A673 (cell line): ENCODE measurements at regions not wholly inside any gene's neighbourhood (a gene's known extent, or its start where the extent isn't known, plus 50 kb on each side); places are given as distances from the start of the nearest gene placed in this dataset.

ENCODE experiments used
- BruUV-seq: library from RNA; stranded (reverse); fragments of 400-500 nt; replicated peaks from 2 replicates; lab custom pipeline; 2021; lab: Mats Ljungman, UMichigan
- CTCF ChIA-PET: fragments of 300-600 bp; sonication (Branson Sonifier 250); formaldehyde crosslinking; loops from one replicate; lab custom pipeline; 2022; ENCODE audit warnings: antibody characterized with exemption; lab: Charles Lee
- POLR2A ChIA-PET: fragments of 300-600 bp; sonication (Branson Sonifier 250); formaldehyde crosslinking; loops from one replicate; lab custom pipeline; 2022; ENCODE audit warnings: antibody characterized with exemption; ENCODE audit not compliant: low non-redundant PET; lab: Charles Lee
- DNase-seq: peaks from one replicate; pipeline ENCODE4 v3.0.0-alpha.2; 2015; ENCODE audit warnings: low spot score
- H3K27ac ChIP-seq: fragments of 200-600 bp; sonication (generic); 2 replicates; pipeline ENCODE4 v1.5.1; 2016; ENCODE audit warnings: mixed run types, low read depth, mild to moderate bottlenecking, mixed read lengths, antibody characterized with exemption, low read length; ENCODE audit not compliant: poor library complexity, severe bottlenecking
- H3K27me3 ChIP-seq: fragments of 200-600 bp; sonication (generic); replicated peaks from 2 replicates; pipeline ENCODE4 v1.6.1; 2017; ENCODE audit warnings: mixed run types, low read depth, mild to moderate bottlenecking, mixed read lengths, antibody characterized with exemption, low read length; ENCODE audit not compliant: insufficient read depth, poor library complexity
- H3K36me3 ChIP-seq: fragments of 200-600 bp; sonication (generic); 2 replicates; pipeline ENCODE4 v1.6.1; 2016; ENCODE audit warnings: mixed run types, mild to moderate bottlenecking, mixed read lengths, antibody characterized with exemption, low read length; ENCODE audit not compliant: insufficient read depth, poor library complexity, severe bottlenecking
- H3K4me1 ChIP-seq: fragments of 200-600 bp; sonication (generic); 2 replicates; pipeline ENCODE4 v1.6.1; 2017; ENCODE audit warnings: mixed run types, mild to moderate bottlenecking, mixed read lengths, antibody characterized with exemption, low read length; ENCODE audit not compliant: insufficient read depth, poor library complexity, severe bottlenecking
- H3K4me3 ChIP-seq: fragments of 200-600 bp; sonication (generic); 2 replicates; pipeline ENCODE4 v1.5.1; 2016; ENCODE audit warnings: low read depth, mixed run types, mild to moderate bottlenecking, mixed read lengths, low read length; ENCODE audit not compliant: poor library complexity, severe bottlenecking
- H3K9me3 ChIP-seq: fragments of 200-600 bp; sonication (generic); 2 replicates; pipeline ENCODE4 v1.6.1; 2016; ENCODE audit warnings: mixed run types, low read depth, mild to moderate bottlenecking, mixed read lengths, antibody characterized with exemption, low read length; ENCODE audit not compliant: poor library complexity, severe bottlenecking
- EZH2 ChIP-seq: fragments of 200-600 bp; sonication (generic); IDR thresholded peaks from 2 replicates; pipeline ENCODE4 v1.6.1; 2017; ENCODE audit warnings: borderline replicate concordance, low read depth, mild to moderate bottlenecking, mixed read lengths, antibody characterized with exemption, low read length; ENCODE audit not compliant: poor library complexity, severe bottlenecking
- intact Hi-C: fragments of 100-400 bp; cut with micrococcal nuclease; formaldehyde crosslinking; loops from one replicate; pipeline ENCODE4 v1.10.0; 2022; ENCODE audit not compliant: unreplicated experiment
- TF ChIP-seq, protein P1 (sequence below): fragments of 300-800, 200-600 bp; sonication (generic); conservative IDR thresholded peaks from 2 replicates; pipeline ENCODE4 v1.5.1; 2017; ENCODE audit warnings: low read depth, mild to moderate bottlenecking, antibody characterized with exemption, low read length, moderate library complexity, mixed read lengths

- no peak for TF ChIP-seq EZH2
- TF ChIP-seq, protein P1, sequence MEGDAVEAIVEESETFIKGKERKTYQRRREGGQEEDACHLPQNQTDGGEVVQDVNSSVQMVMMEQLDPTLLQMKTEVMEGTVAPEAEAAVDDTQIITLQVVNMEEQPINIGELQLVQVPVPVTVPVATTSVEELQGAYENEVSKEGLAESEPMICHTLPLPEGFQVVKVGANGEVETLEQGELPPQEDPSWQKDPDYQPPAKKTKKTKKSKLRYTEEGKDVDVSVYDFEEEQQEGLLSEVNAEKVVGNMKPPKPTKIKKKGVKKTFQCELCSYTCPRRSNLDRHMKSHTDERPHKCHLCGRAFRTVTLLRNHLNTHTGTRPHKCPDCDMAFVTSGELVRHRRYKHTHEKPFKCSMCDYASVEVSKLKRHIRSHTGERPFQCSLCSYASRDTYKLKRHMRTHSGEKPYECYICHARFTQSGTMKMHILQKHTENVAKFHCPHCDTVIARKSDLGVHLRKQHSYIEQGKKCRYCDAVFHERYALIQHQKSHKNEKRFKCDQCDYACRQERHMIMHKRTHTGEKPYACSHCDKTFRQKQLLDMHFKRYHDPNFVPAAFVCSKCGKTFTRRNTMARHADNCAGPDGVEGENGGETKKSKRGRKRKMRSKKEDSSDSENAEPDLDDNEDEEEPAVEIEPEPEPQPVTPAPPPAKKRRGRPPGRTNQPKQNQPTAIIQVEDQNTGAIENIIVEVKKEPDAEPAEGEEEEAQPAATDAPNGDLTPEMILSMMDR = no peak
- BruUV-seq = no TSS peak
Observed at GRCh38 chr15:50824514-50824913, 59.0 kb upstream of the SPPL2A start.

DNA sequence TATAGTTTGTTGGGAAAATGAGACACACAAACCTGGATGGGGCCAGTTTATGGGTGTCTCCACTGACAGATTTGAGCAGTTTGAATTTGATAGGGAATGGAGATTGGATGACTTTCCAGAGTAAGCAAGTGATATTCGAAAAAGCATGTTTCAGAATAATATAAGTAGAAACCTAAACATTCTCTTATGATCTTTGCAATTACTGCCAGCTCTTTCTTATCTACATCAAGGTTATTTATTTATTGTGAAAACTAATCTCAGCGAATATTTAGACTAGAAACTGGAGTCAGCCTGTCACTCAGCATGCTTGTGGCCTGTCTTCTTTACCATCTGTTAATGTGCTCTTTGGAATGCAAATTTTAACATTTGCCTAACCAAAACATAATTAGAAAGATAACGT is 57.8 kb upstream of the SPPL2A start:
- Histone ChIP-seq H3K4me1 (peaks cover 3% of the 10 kb centered on the region), H3K36me3 (no peaks in the 10 kb centered on the region), H3K9me3 (no peaks in the 10 kb centered on the region), H3K27ac (no peak overlapping the region), H3K4me3 (no peak overlapping the region), H3K27me3 (no peaks in the 10 kb centered on the region)
- CTCF ChIA-PET = no interaction called here
- intact Hi-C loops = no loop called here
- DNase-seq = no peak
- TF ChIP-seq, protein P1 = no peak
- no peak for TF ChIP-seq EZH2
- no TSS peak for BruUV-seq
- POLR2A ChIA-PET = no interaction called here

More at GRCh38 chr15:50824514-50824913, 59.0 kb upstream of the SPPL2A start:
- Histone ChIP-seq H3K27ac (no peak overlapping the region), H3K9me3 (no peaks in the 10 kb centered on the region), H3K4me1 (peaks cover 9% of the 10 kb centered on the region), H3K4me3 (no peak overlapping the region), H3K27me3 (no peaks in the 10 kb centered on the region), H3K36me3 (no peaks in the 10 kb centered on the region)
- ChIA-PET CTCF (no interaction called here), POLR2A (no interaction called here)
- DNase-seq = no peak
- intact Hi-C loops = no loop called here

DNA sequence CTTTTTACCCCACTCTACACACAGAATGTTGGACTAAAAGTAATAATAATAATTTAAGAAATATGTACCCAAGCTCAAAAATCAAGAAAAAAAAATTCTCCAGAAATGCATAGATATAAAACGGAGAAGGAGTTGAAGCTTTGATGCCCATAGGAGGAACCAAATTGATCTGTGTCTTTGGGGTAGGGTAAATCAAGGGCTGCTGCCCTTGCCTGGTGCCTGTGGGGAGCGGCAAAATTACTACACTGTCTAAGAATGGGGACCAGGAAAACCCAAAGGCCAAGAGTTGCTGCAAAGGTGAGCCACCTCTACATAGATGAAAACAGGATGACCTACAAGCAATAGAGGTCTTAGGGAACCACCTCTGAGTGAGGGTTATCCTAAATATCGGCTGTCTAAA is 56.0 kb upstream of the SPPL2A start:
- DNase-seq = no peak
- ChIA-PET CTCF (no interaction called here), POLR2A (no interaction called here)
- intact Hi-C loops = no loop called here
- TF ChIP-seq, protein P1 = no peak
- no peak for TF ChIP-seq EZH2
- no peaks in the 10 kb centered on the region for H3K36me3 ChIP-seq
- H3K4me1 ChIP-seq = peaks cover 3% of the 10 kb centered on the region
- no peak overlapping the region for H3K27ac ChIP-seq
- no peaks in the 10 kb centered on the region for H3K27me3 ChIP-seq
- no peaks in the 10 kb centered on the region for H3K9me3 ChIP-seq
- no peak overlapping the region for H3K4me3 ChIP-seq
- BruUV-seq = no TSS peak
